Skeletal muscle satellite cell (primary cell): ENCODE measurements at regions not wholly inside any gene's neighbourhood (a gene's known extent, or its start where the extent isn't known, plus 50 kb on each side); places are given as distances from the start of the nearest gene placed in this dataset.

Experiments
- H3K27me3 ChIP-seq: 2 replicates; pipeline ENCODE4 v1.7.0; 2013; ENCODE audit warnings: low read length; ENCODE audit not compliant: control insufficient read depth, insufficient read depth
- H3K36me3 ChIP-seq: 2 replicates; pipeline ENCODE4 v1.7.0; 2013; ENCODE audit warnings: mild to moderate bottlenecking, control low read depth, low read length; ENCODE audit not compliant: insufficient read depth
- H3K4me1 ChIP-seq: 2 replicates; pipeline ENCODE4 v1.7.0; 2013; ENCODE audit warnings: low read length; ENCODE audit not compliant: control insufficient read depth, insufficient read depth
- H3K4me2 ChIP-seq: 2 replicates; pipeline ENCODE4 v1.7.0; 2013; ENCODE audit warnings: mild to moderate bottlenecking, low read length
- H3K4me3 ChIP-seq: 2 replicates; pipeline ENCODE4 v1.7.0; 2013; ENCODE audit warnings: low read length
- H3K9ac ChIP-seq: 2 replicates; pipeline ENCODE4 v1.7.0; 2013; ENCODE audit warnings: mild to moderate bottlenecking, low read depth, low read length, moderate library complexity
- H3K9me3 ChIP-seq: replicated peaks from 2 replicates; pipeline ENCODE4 v1.7.0; 2013; ENCODE audit warnings: mild to moderate bottlenecking, control low read depth, low read length

DNA sequence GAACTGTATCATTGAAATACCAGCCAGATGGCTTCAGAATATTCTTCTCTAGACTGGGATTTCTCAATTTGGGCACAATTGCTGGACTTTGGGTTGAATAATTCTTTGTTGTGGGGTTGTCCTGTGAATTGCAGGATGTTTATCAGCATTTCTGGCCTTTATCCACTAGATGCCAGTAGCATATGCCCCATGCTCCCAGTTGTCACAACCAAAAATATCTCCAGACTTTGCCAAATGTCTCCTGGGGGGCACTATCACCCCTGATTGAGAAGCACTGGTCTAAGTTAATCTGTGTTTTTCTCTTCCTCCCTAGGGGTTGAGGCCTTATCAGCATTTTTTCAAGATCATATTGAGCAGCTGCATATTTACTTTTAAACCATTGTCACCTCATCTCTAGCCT lies 204.9 kb upstream of the SP8 start:
- H3K9ac ChIP-seq, result no peak overlapping the region
- no peaks in the 10 kb centered on the region for H3K27me3 ChIP-seq

DNA sequence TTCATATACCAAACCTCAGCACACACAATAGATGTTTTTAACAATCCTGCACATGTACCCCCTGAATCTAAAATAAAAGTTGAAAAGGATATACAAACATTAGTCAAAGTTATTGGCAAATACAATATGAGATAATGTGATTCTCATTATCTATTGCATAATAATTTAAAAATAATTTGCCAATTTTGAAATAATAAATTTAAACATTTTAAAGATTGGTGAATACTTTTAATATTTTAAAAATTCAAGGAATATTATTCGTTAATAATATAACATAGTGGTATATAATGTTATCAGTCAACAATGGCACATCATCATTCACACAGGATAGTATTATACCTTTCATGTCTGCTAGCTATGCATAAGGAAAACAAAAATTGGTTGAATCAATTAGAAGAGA lies 207.0 kb upstream of the SP8 start:
- H3K4me2 ChIP-seq, result no peak overlapping the region
- H3K4me1 ChIP-seq, result no peaks in the 10 kb centered on the region
- H3K27me3 ChIP-seq, result no peaks in the 10 kb centered on the region
- peaks cover 4% of the 10 kb centered on the region for H3K9me3 ChIP-seq
- H3K9ac ChIP-seq, result no peak overlapping the region
- H3K36me3 ChIP-seq, result no peaks in the 10 kb centered on the region
- no peak overlapping the region for H3K4me3 ChIP-seq

More for the DNA sequence above, 204.9 kb upstream of the SP8 start:
- Histone ChIP-seq H3K9me3 (peaks cover 4% of the 10 kb centered on the region), H3K4me2 (no peak overlapping the region), H3K4me3 (no peak overlapping the region), H3K4me1 (no peaks in the 10 kb centered on the region), H3K36me3 (no peaks in the 10 kb centered on the region)

DNA sequence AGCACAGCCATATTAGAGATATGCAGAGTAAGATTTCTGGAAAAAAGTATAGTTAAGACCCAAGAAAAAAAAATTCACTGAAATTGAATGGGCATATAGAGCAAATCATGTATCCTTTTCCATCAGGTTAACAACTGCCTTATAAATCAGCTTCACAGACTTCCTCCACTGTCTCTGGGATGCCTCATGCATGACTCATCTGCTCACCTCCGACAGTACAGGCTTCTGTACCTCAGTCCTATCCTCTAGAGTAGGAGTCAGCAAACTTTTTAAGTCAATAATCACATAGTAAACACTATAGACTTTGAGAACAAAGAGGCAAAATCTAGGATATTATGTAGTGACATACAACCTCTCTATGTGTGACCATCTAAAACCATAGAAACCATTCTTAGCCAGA lies 211.6 kb upstream of the SP8 start:
- H3K4me1 ChIP-seq, result no peaks in the 10 kb centered on the region
- H3K27me3 ChIP-seq, result no peaks in the 10 kb centered on the region
- no peaks in the 10 kb centered on the region for H3K36me3 ChIP-seq
- H3K9me3 ChIP-seq, result peaks cover 6% of the 10 kb centered on the region
- H3K4me2 ChIP-seq, result no peak overlapping the region
- H3K9ac ChIP-seq, result no peak overlapping the region
- H3K4me3 ChIP-seq, result no peak overlapping the region

DNA sequence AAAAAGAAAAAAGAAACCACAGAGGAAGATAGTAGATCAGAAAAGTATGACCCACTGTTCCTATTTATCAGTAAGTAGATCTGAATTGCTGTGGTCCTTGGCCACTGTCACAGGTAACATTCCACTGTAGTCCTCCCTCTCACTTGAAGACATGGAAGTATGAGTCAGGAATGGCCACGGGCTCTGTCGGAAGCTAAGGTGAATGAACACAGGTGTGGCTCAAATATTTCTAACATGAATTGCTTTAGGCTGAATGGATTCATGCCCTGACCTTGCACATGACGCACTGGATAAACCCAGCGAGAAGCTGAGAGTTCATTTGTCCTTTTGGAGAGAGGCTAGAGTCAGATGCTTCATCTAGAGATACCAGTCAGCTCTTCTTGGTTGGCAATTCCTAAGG lies 224.5 kb upstream of the SP8 start:
- H3K4me3 ChIP-seq, result no peak overlapping the region

DNA sequence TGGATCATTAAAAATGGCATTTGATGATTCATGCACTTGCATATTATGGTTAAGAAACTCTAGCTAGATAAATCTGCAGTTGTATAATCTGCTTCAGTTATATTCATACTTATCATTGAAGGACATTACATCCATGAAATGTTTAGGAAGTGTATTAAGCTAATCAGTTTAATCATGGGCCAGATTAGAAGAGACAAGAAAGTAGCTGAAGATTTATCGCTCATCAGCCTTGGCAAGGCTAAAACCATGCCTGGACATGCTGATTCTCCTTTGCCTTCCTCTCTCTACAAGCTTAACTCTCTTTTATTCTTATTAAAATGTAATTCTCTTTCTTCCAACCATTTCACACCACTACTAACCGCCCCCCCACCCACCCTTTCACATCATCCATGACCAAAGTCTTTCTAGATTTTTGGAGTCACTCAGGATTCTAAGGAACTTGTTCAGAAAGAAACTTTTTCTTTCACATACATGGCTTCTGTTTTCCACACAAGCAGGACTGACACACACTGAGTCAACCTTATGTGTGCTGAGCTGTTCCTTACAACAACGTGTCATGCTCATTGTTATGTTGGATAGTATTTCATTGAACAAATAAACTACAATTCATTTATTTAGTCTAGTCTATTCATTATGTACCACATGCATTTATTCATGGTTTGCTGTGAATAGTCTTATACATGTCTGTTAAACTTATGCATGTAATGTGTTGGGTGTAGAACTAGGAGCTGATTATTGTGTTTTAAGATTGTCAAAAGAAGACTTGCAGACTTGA lies 227.3 kb upstream of the SP8 start:
- H3K9ac ChIP-seq, result no peak overlapping the region
- no peaks in the 10 kb centered on the region for H3K4me1 ChIP-seq
- no peaks in the 10 kb centered on the region for H3K36me3 ChIP-seq
- H3K4me3 ChIP-seq, result no peak overlapping the region
- no peaks in the 10 kb centered on the region for H3K27me3 ChIP-seq
- H3K4me2 ChIP-seq, result no peak overlapping the region
- peaks cover 5% of the 10 kb centered on the region for H3K9me3 ChIP-seq

More for the DNA sequence above, 224.5 kb upstream of the SP8 start:
- H3K4me2 ChIP-seq, result no peak overlapping the region
- H3K27me3 ChIP-seq, result no peaks in the 10 kb centered on the region
- H3K9ac ChIP-seq, result no peak overlapping the region
- H3K36me3 ChIP-seq, result no peaks in the 10 kb centered on the region
- no peaks in the 10 kb centered on the region for H3K9me3 ChIP-seq
- no peaks in the 10 kb centered on the region for H3K4me1 ChIP-seq

DNA sequence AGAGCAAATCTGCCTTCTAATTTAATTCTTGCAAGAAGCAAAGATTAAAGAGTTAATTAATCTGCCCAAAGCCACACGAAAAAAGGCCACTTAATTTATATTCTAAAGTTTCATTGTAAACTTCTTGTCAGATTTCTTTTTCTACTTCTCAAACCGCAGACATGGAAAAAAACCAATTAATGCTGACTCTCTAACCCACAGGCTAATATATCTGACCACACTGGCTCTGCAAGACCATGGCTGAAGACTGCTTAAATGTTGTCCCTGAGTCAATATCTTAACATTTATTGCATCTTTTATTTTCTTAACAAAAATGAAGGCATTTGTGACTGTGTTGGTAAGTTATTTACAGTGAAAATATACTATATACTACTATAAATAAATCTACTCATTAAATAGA lies 234.0 kb upstream of the SP8 start:
- H3K9ac ChIP-seq, result no peak overlapping the region
- H3K4me1 ChIP-seq, result no peaks in the 10 kb centered on the region
- H3K4me2 ChIP-seq, result no peak overlapping the region
- H3K36me3 ChIP-seq, result no peaks in the 10 kb centered on the region
- H3K9me3 ChIP-seq, result peaks cover 5% of the 10 kb centered on the region
- no peak overlapping the region for H3K4me3 ChIP-seq
- H3K27me3 ChIP-seq, result no peaks in the 10 kb centered on the region

DNA sequence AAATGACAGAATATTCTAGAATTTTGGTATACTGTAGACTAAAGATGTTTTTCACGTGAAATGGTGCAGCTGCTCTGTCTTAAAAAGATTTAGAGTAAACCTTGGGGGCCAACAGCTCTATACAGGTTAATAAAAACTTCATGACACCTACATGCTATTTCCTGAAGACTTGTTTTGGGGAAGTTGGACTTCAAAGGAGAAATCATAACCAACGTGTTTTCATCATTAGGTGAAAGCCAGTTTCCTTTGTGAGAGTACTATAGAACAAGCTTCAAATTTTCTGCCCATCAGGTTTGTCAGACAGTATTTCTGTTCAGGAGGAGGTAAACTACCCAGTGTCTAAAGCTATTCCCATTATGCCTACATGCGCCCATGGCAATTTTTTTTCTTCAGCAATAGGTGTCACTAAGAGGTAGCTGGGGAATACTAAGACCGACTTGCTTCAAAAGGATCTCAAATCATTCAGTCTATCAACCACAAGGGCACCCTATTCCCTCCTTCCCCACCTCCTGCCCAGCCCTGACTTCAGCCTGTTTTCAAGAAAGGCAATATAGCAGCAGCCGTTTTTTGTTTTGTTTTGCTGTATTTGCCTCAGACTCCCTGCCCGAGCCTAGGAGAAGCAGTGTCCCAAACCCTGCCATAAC lies 237.3 kb upstream of the SP8 start:
- Histone ChIP-seq H3K27me3 (no peaks in the 10 kb centered on the region), H3K36me3 (no peaks in the 10 kb centered on the region), H3K9ac (no peak overlapping the region), H3K4me1 (no peaks in the 10 kb centered on the region), H3K9me3 (no peaks in the 10 kb centered on the region), H3K4me2 (no peak overlapping the region), H3K4me3 (no peak overlapping the region)

DNA sequence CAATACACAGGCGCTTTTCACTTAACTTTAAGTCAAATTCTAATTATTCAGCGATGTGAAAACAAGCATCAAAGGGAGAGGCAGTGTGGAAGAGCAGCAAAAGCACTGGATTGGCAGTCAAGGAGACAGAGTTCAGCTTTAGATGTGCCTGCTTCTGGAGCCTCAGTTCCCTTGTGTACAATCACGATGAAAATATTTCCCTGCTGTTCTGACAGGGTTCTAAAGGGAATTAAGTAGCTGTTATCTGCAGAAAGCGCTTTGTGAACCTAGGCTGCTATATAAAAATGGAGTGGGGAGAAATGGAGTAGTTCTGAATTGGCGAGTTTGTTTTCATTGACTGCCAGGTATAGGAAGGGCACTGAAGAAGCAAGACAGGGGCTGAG lies 237.8 kb upstream of the SP8 start:
- no peak overlapping the region for H3K4me2 ChIP-seq
- H3K4me1 ChIP-seq, result no peaks in the 10 kb centered on the region
- H3K9me3 ChIP-seq, result no peaks in the 10 kb centered on the region
- H3K27me3 ChIP-seq, result no peaks in the 10 kb centered on the region
- no peak overlapping the region for H3K4me3 ChIP-seq
- H3K36me3 ChIP-seq, result no peaks in the 10 kb centered on the region
- no peak overlapping the region for H3K9ac ChIP-seq

DNA sequence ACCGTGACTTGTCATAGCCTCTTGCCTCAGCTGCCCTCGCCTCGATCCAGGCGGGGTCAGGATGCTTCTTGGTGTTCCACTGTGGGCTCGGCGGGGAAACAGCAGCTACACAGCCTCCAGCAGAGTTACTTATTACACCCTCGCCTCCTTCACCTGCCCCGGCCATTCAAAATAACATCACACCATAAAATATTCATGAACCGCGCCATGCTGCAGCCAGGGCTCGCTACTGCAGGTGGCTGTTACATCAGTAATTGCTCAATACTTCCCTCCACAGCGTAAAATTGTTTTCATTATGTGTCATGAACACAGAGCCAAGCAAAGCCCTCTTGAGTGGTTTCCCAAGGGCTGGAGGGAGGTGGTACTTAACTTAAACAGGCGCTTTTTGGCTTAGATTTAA lies 241.5 kb upstream of the SP8 start:
- no peaks in the 10 kb centered on the region for H3K9me3 ChIP-seq

DNA sequence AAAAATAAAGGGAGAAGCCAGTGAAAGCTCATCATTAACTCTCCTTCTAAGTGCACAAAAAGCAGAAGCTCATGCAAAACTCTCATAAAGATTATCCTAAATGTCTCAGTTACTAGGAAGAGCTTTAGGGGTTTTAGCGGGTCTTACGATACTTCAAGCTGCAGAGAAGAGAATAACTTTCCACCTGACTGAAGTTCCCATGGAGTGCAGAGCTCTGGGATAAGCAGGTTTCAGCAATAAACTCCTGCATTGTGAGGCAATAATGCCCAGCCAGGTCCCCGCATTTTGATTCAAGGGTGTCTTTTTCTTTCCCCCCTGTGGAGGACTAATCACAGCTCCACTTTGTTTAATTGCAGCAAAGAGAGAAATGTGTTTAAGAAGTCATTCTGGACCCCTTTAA lies 241.9 kb upstream of the SP8 start:
- no peak overlapping the region for H3K9ac ChIP-seq
- no peaks in the 10 kb centered on the region for H3K9me3 ChIP-seq
- H3K27me3 ChIP-seq, result no peaks in the 10 kb centered on the region
- H3K4me1 ChIP-seq, result no peaks in the 10 kb centered on the region
- no peak overlapping the region for H3K4me2 ChIP-seq
- H3K4me3 ChIP-seq, result no peak overlapping the region
- H3K36me3 ChIP-seq, result no peaks in the 10 kb centered on the region

More for the DNA sequence above, 241.5 kb upstream of the SP8 start:
- H3K4me3 ChIP-seq, result no peak overlapping the region
- H3K36me3 ChIP-seq, result no peaks in the 10 kb centered on the region
- H3K9ac ChIP-seq, result no peak overlapping the region
- H3K4me2 ChIP-seq, result no peak overlapping the region
- no peaks in the 10 kb centered on the region for H3K4me1 ChIP-seq
- H3K27me3 ChIP-seq, result no peaks in the 10 kb centered on the region

DNA sequence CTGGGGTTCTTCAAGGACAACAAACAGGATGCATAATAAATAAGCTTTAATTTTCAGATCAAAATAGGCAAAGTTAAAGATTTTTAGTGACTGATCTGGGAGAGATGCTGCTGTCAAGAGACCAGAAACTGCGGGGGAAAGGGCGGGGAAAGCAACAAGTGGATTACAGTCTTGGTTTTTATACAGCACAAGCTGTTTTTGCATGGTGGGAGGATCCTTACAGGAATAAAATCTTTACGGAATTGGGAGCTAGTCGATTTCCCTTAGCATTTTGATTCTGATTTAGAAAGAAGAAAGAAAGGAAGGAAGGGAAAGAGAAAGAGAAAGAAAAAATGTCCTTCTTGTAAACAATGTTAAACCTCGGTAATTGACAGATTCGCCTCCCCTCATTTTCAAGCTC lies 242.3 kb upstream of the SP8 start:
- H3K4me1 ChIP-seq, result no peaks in the 10 kb centered on the region
- no peaks in the 10 kb centered on the region for H3K27me3 ChIP-seq
- no peak overlapping the region for H3K4me2 ChIP-seq

More for the DNA sequence above, 242.3 kb upstream of the SP8 start:
- no peaks in the 10 kb centered on the region for H3K9me3 ChIP-seq
- no peak overlapping the region for H3K4me3 ChIP-seq
- no peak overlapping the region for H3K9ac ChIP-seq
- H3K36me3 ChIP-seq, result no peaks in the 10 kb centered on the region
